ENCODE measurements at regions not wholly inside any gene's neighbourhood (a gene's known extent, or its start where the extent isn't known, plus 50 kb on each side); places are given as distances from the start of the nearest gene placed in this dataset.

DNA sequence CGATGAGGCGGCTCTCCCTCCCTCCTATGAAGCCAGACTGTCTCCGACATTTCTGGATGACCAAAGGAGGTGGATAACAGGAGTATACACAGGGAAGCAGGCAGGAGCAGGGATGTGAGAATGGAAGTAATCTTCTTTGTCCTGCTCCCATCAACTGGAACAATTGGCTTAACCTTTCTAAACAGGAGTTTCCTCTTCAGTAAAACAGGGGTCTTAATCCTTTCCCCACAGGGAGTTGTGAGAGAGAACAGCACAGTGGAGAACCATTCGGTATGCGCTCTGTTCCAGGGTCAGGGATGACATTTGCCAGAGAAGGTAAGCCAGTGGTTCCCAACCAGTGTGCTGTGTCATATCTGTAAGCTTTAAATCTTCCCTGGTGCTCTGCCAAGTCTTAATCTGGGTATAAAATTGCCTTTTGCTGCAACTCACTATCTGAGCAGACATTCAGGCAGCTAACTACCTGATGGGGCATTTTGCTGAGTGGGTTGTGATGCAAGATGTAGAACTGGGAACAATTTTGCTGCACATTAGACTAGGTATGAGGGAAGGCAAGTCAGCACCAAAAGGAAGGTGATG is 294.8 kb upstream of the KIF2A start:
- Histone ChIP-seq H3K9ac (ENCODE audit: insufficient read length, low read depth) (no peak overlapping the region), H3K9me3 (ENCODE audit: insufficient read depth, low read length) (no peaks in the 10 kb centered on the region), H3K4me1 (ENCODE audit: insufficient read depth, insufficient read length) (no peaks in the 10 kb centered on the region), H3K36me3 (ENCODE audit: insufficient read depth, insufficient read length, low read length) (no peaks in the 10 kb centered on the region), H3K4me3 (ENCODE audit: insufficient read length, low read depth) (no peak overlapping the region), H3K27me3 (ENCODE audit: insufficient read depth, insufficient read length) (no peaks in the 10 kb centered on the region)
- no peak for TF ChIP-seq ZNF274 (IDR thresholded peaks at IDR 0.05; ENCODE audit: low read depth, low read length)
- no peak for TF ChIP-seq SUZ12 (IDR thresholded peaks at IDR 0.05; ENCODE audit: extremely low read depth, insufficient read depth, insufficient read length)
- TF ChIP-seq YY1 (IDR thresholded peaks at IDR 0.05; ENCODE audit: insufficient read depth, insufficient read length) = no peak
- peak; percentile 42 for DNase-seq (ENCODE audit: low read depth, low spot score)

- Histone ChIP-seq H3K9me3 (ENCODE audit: insufficient read depth, low read length) (no peaks in the 10 kb centered on the region), H3K4me1 (ENCODE audit: insufficient read depth, insufficient read length) (no peaks in the 10 kb centered on the region), H3K27me3 (ENCODE audit: insufficient read depth, insufficient read length) (no peaks in the 10 kb centered on the region), H3K9ac (ENCODE audit: insufficient read length, low read depth) (no peak overlapping the region), H3K36me3 (ENCODE audit: insufficient read depth, insufficient read length, low read length) (no peaks in the 10 kb centered on the region), H3K4me3 (ENCODE audit: insufficient read length, low read depth) (no peak overlapping the region)
- TF ChIP-seq YY1 (IDR thresholded peaks at IDR 0.05; ENCODE audit: insufficient read depth, insufficient read length) (no peak), SUZ12 (IDR thresholded peaks at IDR 0.05; ENCODE audit: extremely low read depth, insufficient read depth, insufficient read length) (no peak), ZNF274 (IDR thresholded peaks at IDR 0.05; ENCODE audit: low read depth, low read length) (no peak)
- DNase-seq (ENCODE audit: low read depth, low spot score) = no peak
These were observed 288.9 kb upstream of the KIF2A start for GRCh38 chr5:62017092-62017491.

- no peaks in the 10 kb centered on the region for H3K4me1 ChIP-seq (ENCODE audit: insufficient read depth, insufficient read length)
- TF ChIP-seq YY1 (IDR thresholded peaks at IDR 0.05; ENCODE audit: insufficient read depth, insufficient read length) = no peak
- TF ChIP-seq SUZ12 (IDR thresholded peaks at IDR 0.05; ENCODE audit: extremely low read depth, insufficient read depth, insufficient read length) = no peak
- no peak for TF ChIP-seq ZNF274 (IDR thresholded peaks at IDR 0.05; ENCODE audit: low read depth, low read length)
- H3K9me3 ChIP-seq (ENCODE audit: insufficient read depth, low read length) = no peaks in the 10 kb centered on the region
- H3K9ac ChIP-seq (ENCODE audit: insufficient read length, low read depth) = no peak overlapping the region
- H3K27me3 ChIP-seq (ENCODE audit: insufficient read depth, insufficient read length) = no peaks in the 10 kb centered on the region
- no peak for DNase-seq (ENCODE audit: low read depth, low spot score)
- H3K4me3 ChIP-seq (ENCODE audit: insufficient read length, low read depth) = no peak overlapping the region
- no peaks in the 10 kb centered on the region for H3K36me3 ChIP-seq (ENCODE audit: insufficient read depth, insufficient read length, low read length)
These were observed 276.7 kb upstream of the KIF2A start for GRCh38 chr5:62029303-62029702.

DNA sequence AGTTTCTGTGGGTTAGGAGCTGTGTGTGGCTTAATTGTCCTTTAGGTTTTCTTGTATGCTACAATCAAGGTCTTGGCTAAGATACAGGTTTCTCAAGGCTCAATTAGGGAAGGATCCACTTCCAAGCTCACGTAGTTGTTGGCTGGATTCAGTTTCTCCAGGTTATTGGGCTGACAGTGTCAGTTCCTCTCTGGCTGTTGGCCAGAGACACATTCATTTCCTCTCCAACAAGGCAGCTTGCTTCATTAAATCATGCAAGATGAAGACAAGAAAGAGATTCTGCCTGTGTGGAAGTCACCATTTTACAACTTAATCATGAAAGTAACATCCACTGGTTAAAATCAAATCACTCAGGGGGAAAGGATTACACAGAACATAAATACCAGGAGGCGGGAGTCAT is 275.7 kb upstream of the KIF2A start:
- no peaks in the 10 kb centered on the region for H3K4me1 ChIP-seq (ENCODE audit: insufficient read depth, insufficient read length)
- H3K27me3 ChIP-seq (ENCODE audit: insufficient read depth, insufficient read length) = no peaks in the 10 kb centered on the region
- no peaks in the 10 kb centered on the region for H3K36me3 ChIP-seq (ENCODE audit: insufficient read depth, insufficient read length, low read length)
- H3K9ac ChIP-seq (ENCODE audit: insufficient read length, low read depth) = no peak overlapping the region
- no peak for DNase-seq (ENCODE audit: low read depth, low spot score)
- TF ChIP-seq SUZ12 (IDR thresholded peaks at IDR 0.05; ENCODE audit: extremely low read depth, insufficient read depth, insufficient read length) (no peak), YY1 (IDR thresholded peaks at IDR 0.05; ENCODE audit: insufficient read depth, insufficient read length) (no peak), ZNF274 (IDR thresholded peaks at IDR 0.05; ENCODE audit: low read depth, low read length) (no peak)
- H3K4me3 ChIP-seq (ENCODE audit: insufficient read length, low read depth) = no peak overlapping the region
- H3K9me3 ChIP-seq (ENCODE audit: insufficient read depth, low read length) = no peaks in the 10 kb centered on the region

- no peak for TF ChIP-seq ZNF274 (IDR thresholded peaks at IDR 0.05; ENCODE audit: low read depth, low read length)
- TF ChIP-seq SUZ12 (IDR thresholded peaks at IDR 0.05; ENCODE audit: extremely low read depth, insufficient read depth, insufficient read length) = no peak
- no peak for TF ChIP-seq YY1 (IDR thresholded peaks at IDR 0.05; ENCODE audit: insufficient read depth, insufficient read length)
- H3K27me3 ChIP-seq (ENCODE audit: insufficient read depth, insufficient read length) = peaks cover 23% of the 10 kb centered on the region
- no peaks in the 10 kb centered on the region for H3K36me3 ChIP-seq (ENCODE audit: insufficient read depth, insufficient read length, low read length)
- no peak for DNase-seq (ENCODE audit: low read depth, low spot score)
- H3K9me3 ChIP-seq (ENCODE audit: insufficient read depth, low read length) = no peaks in the 10 kb centered on the region
- H3K4me1 ChIP-seq (ENCODE audit: insufficient read depth, insufficient read length) = peaks cover 2% of the 10 kb centered on the region
- no peak overlapping the region for H3K4me3 ChIP-seq (ENCODE audit: insufficient read length, low read depth)
- H3K9ac ChIP-seq (ENCODE audit: insufficient read length, low read depth) = no peak overlapping the region
These were observed 268.0 kb upstream of the KIF2A start for GRCh38 chr5:62038024-62038423.

- no peak overlapping the region for H3K9ac ChIP-seq (ENCODE audit: insufficient read length, low read depth)
- no peak overlapping the region for H3K4me3 ChIP-seq (ENCODE audit: insufficient read length, low read depth)
- H3K4me1 ChIP-seq (ENCODE audit: insufficient read depth, insufficient read length) = peaks cover 2% of the 10 kb centered on the region
- TF ChIP-seq SUZ12 (IDR thresholded peaks at IDR 0.05; ENCODE audit: extremely low read depth, insufficient read depth, insufficient read length) (no peak), ZNF274 (IDR thresholded peaks at IDR 0.05; ENCODE audit: low read depth, low read length) (no peak), YY1 (IDR thresholded peaks at IDR 0.05; ENCODE audit: insufficient read depth, insufficient read length) (no peak)
- H3K9me3 ChIP-seq (ENCODE audit: insufficient read depth, low read length) = no peaks in the 10 kb centered on the region
- H3K27me3 ChIP-seq (ENCODE audit: insufficient read depth, insufficient read length) = peaks cover 26% of the 10 kb centered on the region
- no peak for DNase-seq (ENCODE audit: low read depth, low spot score)
- H3K36me3 ChIP-seq (ENCODE audit: insufficient read depth, insufficient read length, low read length) = no peaks in the 10 kb centered on the region
These were observed 264.8 kb upstream of the KIF2A start for GRCh38 chr5:62041156-62041756.

GRCh38 chr5:62042007-62042406 is 264.0 kb upstream of the KIF2A start:
- peaks cover 2% of the 10 kb centered on the region for H3K4me1 ChIP-seq (ENCODE audit: insufficient read depth, insufficient read length)
- H3K9me3 ChIP-seq (ENCODE audit: insufficient read depth, low read length) = no peaks in the 10 kb centered on the region
- no peak for DNase-seq (ENCODE audit: low read depth, low spot score)
- no peak overlapping the region for H3K4me3 ChIP-seq (ENCODE audit: insufficient read length, low read depth)
- H3K27me3 ChIP-seq (ENCODE audit: insufficient read depth, insufficient read length) = peaks cover 26% of the 10 kb centered on the region
- no peak overlapping the region for H3K9ac ChIP-seq (ENCODE audit: insufficient read length, low read depth)
- TF ChIP-seq SUZ12 (IDR thresholded peaks at IDR 0.05; ENCODE audit: extremely low read depth, insufficient read depth, insufficient read length) (no peak), ZNF274 (IDR thresholded peaks at IDR 0.05; ENCODE audit: low read depth, low read length) (no peak), YY1 (IDR thresholded peaks at IDR 0.05; ENCODE audit: insufficient read depth, insufficient read length) (no peak)
- H3K36me3 ChIP-seq (ENCODE audit: insufficient read depth, insufficient read length, low read length) = no peaks in the 10 kb centered on the region

Measured in NT2/D1 (cell line).